NCI-H1694 treated with DMSO at 0.1 percent for 48 hours (cell line): ENCODE measurements at regions not wholly inside any gene's neighbourhood (a gene's known extent, or its start where the extent isn't known, plus 50 kb on each side); places are given as distances from the start of the nearest gene placed in this dataset.
A peak's percentile ranks its signal among the peaks of the same experiment; 100 is the strongest.

Source experiments
- DNase-seq: peaks from one replicate; lab custom pipeline; 2025; lab: John Stamatoyannopoulos, UW

GRCh38 chr20:52727740-52728456, 244.3 kb upstream of the TSHZ2 start:
- no peak for DNase-seq

DNA sequence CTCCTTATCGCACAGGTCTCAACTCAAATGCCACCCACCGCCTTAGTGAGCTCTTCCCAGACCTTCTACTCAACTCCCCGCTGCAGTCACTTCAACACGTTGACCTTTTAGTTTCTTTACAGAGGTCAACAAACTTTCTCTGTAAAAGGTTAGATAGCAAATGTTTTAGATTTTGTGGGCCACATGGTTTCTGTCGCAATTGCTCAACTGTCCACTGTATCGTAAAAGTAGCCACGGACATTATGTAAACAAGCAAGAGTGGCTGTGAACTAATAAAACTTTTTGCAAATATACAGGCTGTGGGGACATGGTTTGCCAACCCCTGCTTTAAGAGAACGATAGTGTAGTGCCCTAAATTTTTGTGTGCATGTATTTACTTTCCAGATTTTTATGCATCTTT, 247.6 kb upstream of the TSHZ2 start:
- DNase-seq, result no peak

DNA sequence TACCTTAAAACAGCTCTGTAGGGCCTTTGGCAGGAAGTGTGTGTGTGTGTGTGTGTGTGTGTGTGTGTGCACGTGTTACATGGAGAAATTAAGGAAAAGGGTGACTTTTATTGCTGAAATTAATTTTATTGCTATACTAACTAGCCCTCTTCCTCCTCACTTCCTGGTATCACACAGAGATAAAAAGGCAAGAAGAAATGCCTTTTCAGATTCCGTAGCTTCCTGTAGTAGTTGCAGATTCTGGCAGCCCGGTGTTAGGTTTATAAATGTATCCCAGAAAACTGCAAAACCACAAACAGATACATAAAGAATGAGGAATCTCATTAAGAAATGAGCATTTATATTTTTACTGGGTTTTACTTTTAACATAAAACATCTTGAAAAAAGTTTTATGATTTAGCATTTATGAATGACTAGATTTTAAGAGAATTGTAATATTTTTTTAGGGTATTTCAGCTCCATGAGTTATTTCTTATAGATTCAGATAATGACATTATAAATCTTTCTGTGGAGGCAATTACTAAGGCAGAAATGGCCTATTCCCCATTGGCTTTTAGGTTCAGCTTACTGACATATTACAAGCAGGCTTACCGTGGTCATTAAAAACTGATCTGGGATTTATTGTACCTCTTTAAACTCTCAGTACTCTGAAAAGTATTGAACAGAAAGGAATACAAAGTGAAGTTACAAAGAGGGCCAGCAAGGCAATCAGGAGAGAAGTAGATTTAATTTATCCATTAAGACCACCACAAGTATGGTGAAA, 249.1 kb upstream of the TSHZ2 start:
- DNase-seq, result no peak

GRCh38 chr20:52708137-52708536, 264.0 kb upstream of the TSHZ2 start:
- no peak for DNase-seq

DNA sequence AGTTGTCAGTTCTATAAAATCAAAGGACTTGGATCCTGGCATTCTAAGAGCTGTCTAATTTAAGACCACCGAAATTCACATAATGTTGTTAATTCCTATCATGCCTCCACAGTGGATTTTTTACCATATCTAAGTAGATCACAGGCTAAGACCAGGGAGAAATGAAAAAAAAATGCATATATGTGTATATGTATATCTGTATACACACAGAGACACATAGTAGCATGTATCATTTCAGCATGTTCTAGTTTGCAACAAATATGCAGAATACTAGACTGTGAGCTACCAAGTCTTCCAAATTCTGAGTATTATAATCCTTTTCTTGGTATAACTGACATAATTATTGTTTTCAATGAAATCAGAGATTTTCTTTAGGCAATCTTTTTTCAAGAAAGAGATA, 267.6 kb upstream of the TSHZ2 start:
- DNase-seq, result no peak

GRCh38 chr20:52688345-52688744, 283.8 kb upstream of the TSHZ2 start:
- no peak for DNase-seq

DNA sequence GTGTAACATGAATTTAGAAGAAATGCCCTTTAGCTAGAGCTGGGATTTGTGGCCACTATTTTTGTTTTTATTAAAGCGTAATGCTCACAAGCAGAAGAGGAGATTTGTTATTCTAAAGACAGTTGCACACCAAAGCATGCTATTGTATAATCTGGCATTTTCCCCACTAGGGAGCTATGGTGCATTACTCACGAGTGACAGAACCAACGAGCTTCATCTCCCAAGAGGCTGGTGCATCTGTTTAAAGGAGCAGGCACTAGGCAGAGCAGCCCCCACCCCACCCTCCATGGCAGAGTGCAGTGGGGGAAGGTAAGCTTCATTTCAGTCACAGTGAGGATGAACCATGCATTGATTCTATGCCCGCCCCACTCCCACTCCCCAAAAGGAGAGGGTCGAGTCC, 287.3 kb upstream of the TSHZ2 start:
- DNase-seq, result peak; percentile 3

GRCh38 chr20:52684176-52684575, 288.0 kb upstream of the TSHZ2 start:
- no peak for DNase-seq

GRCh38 chr20:52683761-52684160, 288.4 kb upstream of the TSHZ2 start:
- DNase-seq, result no peak

- no peak for DNase-seq
These were observed 289.9 kb upstream of the TSHZ2 start for GRCh38 chr20:52682237-52682636.

GRCh38 chr20:52681288-52681687, 290.9 kb upstream of the TSHZ2 start:
- no peak for DNase-seq

DNA sequence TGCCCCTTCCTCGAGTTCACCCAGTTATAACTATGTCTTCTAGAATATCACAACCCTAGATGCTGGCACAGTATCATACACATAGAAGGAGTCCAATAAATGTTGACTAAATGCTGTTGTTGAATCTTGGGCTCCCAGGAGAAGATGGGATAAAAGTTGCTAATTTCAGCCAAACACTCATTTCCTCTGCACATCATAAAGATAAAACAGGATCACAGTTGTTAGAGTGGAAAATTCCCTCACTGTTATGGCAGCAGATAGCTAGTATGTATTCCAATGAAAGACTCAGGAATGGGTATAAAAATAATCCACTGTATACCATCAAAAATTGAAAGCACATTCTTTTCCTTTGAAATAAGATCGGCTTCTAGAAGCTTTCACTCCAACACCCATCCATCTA, 294.9 kb upstream of the TSHZ2 start:
- DNase-seq, result no peak

DNA sequence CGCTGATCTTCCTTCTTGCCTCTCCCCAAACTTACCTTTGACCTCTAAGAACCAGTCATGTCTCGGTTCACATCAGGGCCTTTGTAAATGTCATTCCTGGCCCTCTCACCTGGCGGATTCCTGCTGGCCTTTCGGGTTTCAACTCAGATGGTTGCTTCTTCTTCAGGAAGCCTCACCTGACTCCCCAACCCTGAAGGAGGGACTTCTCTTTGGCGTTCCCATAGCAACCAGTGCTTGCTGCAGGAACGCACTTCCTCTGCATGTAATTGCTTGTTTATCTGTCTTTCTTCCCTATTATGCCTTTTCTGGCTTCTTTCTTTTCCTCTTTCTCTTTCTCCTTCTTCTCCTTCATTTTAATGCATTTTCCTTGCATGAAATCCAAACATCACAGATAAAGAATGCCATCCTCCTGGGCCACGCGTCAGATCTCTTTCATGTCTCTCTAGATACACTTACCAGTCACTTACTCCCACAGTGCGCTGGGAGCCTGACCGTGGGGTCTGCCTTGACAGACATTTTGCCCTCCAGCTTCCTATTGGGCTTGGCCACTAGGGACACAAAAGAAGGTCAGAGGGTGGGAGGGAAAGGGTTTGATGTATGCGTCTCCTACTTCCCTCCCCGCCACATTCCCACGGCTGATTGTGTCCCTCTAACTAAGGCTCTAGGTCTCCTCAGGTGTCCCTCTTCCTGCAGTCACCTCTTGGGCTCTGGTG, 295.7 kb upstream of the TSHZ2 start:
- DNase-seq, result no peak

GRCh38 chr20:52675375-52675774, 296.8 kb upstream of the TSHZ2 start:
- DNase-seq, result no peak

DNA sequence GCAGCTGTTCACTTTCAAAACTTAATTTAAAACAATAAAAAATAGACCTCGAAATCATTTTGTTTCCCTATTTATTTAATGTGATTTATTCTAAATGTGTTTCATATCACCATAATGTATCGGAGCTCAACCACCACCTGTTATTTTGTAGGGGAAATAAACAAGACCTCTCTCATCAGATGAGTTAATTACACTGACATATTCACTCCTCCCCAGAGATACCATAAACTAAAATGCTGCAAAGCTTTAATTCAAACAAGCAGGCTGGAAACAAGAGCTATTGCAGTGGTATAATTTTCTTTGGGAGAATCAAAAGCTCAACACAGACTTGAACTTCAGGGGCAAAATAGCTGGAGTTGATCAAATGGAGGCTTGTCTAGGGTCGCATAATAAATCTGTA, 303.5 kb upstream of the TSHZ2 start:
- no peak for DNase-seq

DNA sequence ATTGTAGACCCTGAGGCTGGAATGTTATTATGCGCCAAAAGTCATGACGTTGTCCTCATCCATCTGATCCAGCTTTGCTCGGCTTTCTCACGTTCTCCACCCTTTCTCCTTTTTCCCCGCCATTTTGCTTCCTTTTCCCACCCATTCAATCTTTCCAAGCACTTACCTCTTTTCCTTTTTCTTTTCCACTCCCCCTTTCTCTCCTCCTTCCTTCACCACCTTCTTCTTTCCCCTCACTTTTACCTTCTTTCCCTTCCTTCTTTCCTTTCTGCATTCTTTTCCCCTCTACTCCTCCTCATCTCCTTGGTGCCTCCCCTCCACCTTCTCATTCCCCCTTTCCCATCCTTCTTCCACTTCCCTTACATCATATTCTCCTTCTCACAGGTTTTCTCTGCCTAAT, 304.8 kb upstream of the TSHZ2 start:
- no peak for DNase-seq

DNA sequence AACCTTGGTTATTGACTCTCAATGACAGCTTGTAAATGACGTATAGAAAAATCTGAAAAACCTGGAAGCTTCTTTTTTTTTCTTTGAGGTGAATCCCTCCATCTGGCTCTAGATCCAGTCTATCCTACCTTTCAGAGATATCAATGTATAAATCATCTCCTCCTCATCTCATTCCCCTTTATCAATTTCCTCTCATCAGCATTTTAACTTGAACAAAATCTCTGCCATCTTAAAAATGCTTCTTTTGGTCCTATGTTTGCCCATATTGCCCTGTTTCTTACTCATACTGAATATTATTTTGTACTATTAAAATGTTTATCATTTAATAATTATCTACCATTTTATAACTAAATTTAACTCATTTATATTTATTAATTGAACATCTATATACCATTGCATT, 306.7 kb upstream of the TSHZ2 start:
- no peak for DNase-seq

- no peak for DNase-seq
These were observed 316.8 kb upstream of the TSHZ2 start for GRCh38 chr20:52655395-52655794.

DNA sequence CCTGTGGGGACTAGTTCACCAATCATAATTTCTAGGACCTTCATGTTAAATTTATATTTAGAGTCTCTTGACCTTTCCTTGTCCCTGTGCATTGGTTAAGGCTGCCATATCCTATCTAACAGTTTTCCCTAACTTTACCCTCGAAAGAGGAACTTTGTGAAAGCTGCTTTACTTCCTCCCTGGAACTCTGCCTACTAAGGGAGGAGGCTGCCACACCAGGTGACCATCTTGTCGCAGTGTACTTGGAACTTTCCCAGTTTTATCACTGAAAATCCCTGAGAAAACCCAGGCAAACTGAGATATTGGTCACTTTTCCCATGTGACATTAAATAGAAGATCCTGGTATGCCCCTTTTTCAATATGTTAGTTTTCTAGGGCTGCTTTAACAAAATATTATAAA, 317.6 kb upstream of the TSHZ2 start:
- no peak for DNase-seq

DNA sequence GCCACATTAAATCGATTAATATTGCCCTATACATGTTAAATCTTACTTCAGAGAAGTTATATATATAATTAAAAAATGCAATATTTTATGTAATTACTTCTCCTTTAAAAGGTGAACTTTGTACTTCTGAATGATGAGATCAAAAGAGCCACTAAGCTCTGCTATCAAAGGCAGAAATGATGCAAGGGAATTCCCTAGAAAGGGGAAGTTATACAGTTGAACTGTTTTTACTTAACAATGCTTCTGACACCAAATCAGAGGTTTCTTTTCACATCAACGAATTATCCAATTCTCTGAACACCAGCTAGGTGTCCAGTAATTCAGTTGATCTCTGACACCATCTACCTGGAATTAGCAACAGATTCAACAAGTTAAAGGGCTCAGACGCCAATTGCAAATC, 319.9 kb upstream of the TSHZ2 start:
- DNase-seq, result no peak

- DNase-seq, result no peak
These were observed 322.4 kb upstream of the TSHZ2 start for GRCh38 chr20:52649727-52650126.

DNA sequence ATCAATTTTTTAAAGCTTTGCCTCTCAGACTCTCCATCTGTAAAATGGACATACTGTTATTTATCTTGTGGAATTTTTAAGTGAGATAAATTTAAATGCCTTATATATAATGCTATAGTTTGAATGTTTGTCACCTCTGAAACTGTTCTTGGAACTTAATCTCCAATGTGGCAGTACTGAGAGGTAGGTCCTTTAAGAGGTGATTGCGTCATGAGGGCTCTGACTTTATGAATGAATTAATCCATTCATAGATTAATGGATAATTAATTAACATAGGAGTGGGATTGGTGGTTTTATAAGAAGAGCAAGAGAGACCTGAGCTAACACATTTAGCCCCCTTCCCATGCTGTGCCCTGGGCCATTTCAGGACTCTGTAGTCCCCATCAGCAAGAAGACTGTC, 326.3 kb upstream of the TSHZ2 start:
- DNase-seq, result no peak

GRCh38 chr20:52643034-52643433, 329.1 kb upstream of the TSHZ2 start:
- no peak for DNase-seq
